B cell (primary cell): ENCODE measurements at regions not wholly inside any gene's neighbourhood (a gene's known extent, or its start where the extent isn't known, plus 50 kb on each side); places are given as distances from the start of the nearest gene placed in this dataset.

Source experiments
- ATAC-seq: fragments of 200-7000 bp; cut with Tn5 transposase; one replicate; pipeline ENCODE4 v1.10.0; 2021; ENCODE audit warnings: low read depth, mild to moderate bottlenecking, moderate number of reproducible peaks, moderate library complexity
- CTCF ChIA-PET: fragments of 350-600 bp; sonication (Branson Sonifier 250); formaldehyde crosslinking; loops from one replicate; lab custom pipeline; 2021; ENCODE audit warnings: antibody characterized with exemption, inconsistent platforms; lab: Charles Lee
- POLR2A ChIA-PET: fragments of 350-600 bp; sonication (Branson Sonifier 250); formaldehyde crosslinking; loops from one replicate; lab custom pipeline; 2021; ENCODE audit warnings: antibody characterized with exemption; lab: Charles Lee
- DNase-seq: peaks from one replicate; pipeline ENCODE4 v3.0.0; 2013
- H2AFZ ChIP-seq: 2 replicates; pipeline ENCODE4 v1.6.1; 2012; ENCODE audit warnings: mild to moderate bottlenecking, low read depth, low read length; ENCODE audit not compliant: insufficient read depth, poor library complexity, severe bottlenecking
- H3K27ac ChIP-seq, 2 donors: 1 replicate in 1 of 2; 2 replicates in 1 of 2; pipeline ENCODE4 v1.5.1; 2012 to 2013; ENCODE audit warnings: low read length in 2 of 2, mild to moderate bottlenecking in 2 of 2, moderate library complexity in 1 of 2
- H3K27me3 ChIP-seq, 4 experiments: fragments of 200-600 bp in 1 of 4; sonication (generic) in 1 of 4; replicated peaks in 1 of 4; 1 replicate in 2 of 4; 2 replicates in 2 of 4; pipeline versions ENCODE4 v1.6.1 to v1.7.0; 2013 to 2016; ENCODE audit warnings: low read length in 3 of 4, mild to moderate bottlenecking in 2 of 4, mixed read lengths in 1 of 4, moderate library complexity in 1 of 4; ENCODE audit not compliant: insufficient read depth in 4 of 4, control insufficient read depth in 3 of 4; ENCODE audit errors: control extremely low read depth in 1 of 4
- H3K36me3 ChIP-seq, 2 experiments: replicated peaks in 1 of 2; 1 replicate in 1 of 2; 2 replicates in 1 of 2; pipeline versions ENCODE4 v1.6.1 to v1.7.1; 2013; ENCODE audit warnings: low read length in 1 of 2; ENCODE audit not compliant: insufficient read depth in 2 of 2, control insufficient read depth in 1 of 2; ENCODE audit errors: control extremely low read depth in 1 of 2, extremely low read depth in 1 of 2
- H3K4me1 ChIP-seq, 2 donors: fragments of 200-600 bp in 1 of 2; sonication (generic) in 1 of 2; 1 replicate in 1 of 2; 2 replicates in 1 of 2; pipeline versions ENCODE4 v1.5.1 to v1.6.1; 2013 to 2017; ENCODE audit warnings: low read length in 2 of 2; ENCODE audit not compliant: control insufficient read depth in 2 of 2, insufficient read depth in 2 of 2
- H3K4me2 ChIP-seq: replicated peaks from 2 replicates; pipeline ENCODE3; 2012; ENCODE audit warnings: mild to moderate bottlenecking, low read depth, low read length; ENCODE audit not compliant: poor library complexity, severe bottlenecking
- H3K4me3 ChIP-seq, 5 experiments: fragments of 200-600 bp in 1 of 5; sonication (generic) in 1 of 5; 1 replicate in 3 of 5; 2 replicates in 2 of 5; pipeline versions ENCODE4 v1.5.1 to v1.7.0; 2011 to 2016; ENCODE audit warnings: low read length in 4 of 5, mild to moderate bottlenecking in 4 of 5, low read depth in 2 of 5, control low read depth in 1 of 5, moderate library complexity in 1 of 5; ENCODE audit not compliant: insufficient read depth in 1 of 5; ENCODE audit errors: control extremely low read depth in 1 of 5, extremely low read depth in 1 of 5
- H3K79me2 ChIP-seq: fragments of 200-600 bp; sonication (generic); one replicate; pipeline ENCODE4 v1.6.0; 2016; ENCODE audit warnings: low read length; ENCODE audit not compliant: control insufficient read depth, insufficient read depth
- H3K9ac ChIP-seq: fragments of 200-600 bp; sonication (generic); 2 replicates; pipeline ENCODE4 v1.6.1; 2017; ENCODE audit warnings: mild to moderate bottlenecking, low read length, moderate library complexity
- H3K9me3 ChIP-seq, 3 donors: one replicate each; pipeline versions ENCODE4 v1.6.1 to v1.7.1; 2013; ENCODE audit warnings: low read length in 2 of 3; ENCODE audit not compliant: control insufficient read depth in 2 of 3, insufficient read depth in 1 of 3; ENCODE audit errors: control extremely low read depth in 1 of 3
- H4K20me1 ChIP-seq: 2 replicates; pipeline ENCODE4 v1.6.0; 2012; ENCODE audit warnings: mild to moderate bottlenecking, low read length; ENCODE audit not compliant: insufficient read depth, control insufficient read depth, poor library complexity, severe bottlenecking
- H3K27ac Mint-ChIP-seq: one replicate; pipeline ENCODE4 v1.8.0; 2021; ENCODE audit warnings: mixed read lengths
- H3K27me3 Mint-ChIP-seq: one replicate; pipeline ENCODE4 v1.8.0; 2021; ENCODE audit warnings: mixed read lengths
- H3K4me1 Mint-ChIP-seq: one replicate; pipeline ENCODE4 v1.8.0; 2021; ENCODE audit warnings: mixed read lengths
- H3K4me3 Mint-ChIP-seq: one replicate; pipeline ENCODE4 v1.8.0; 2021; ENCODE audit warnings: mixed read lengths
- H3K9me3 Mint-ChIP-seq: one replicate; pipeline ENCODE4 v1.8.0; 2022; ENCODE audit warnings: mixed read lengths; ENCODE audit not compliant: insufficient read depth
- CTCF ChIP-seq: fragments of 200-600 bp; IDR thresholded peaks from one replicate; pipeline ENCODE4 v1.8.0; 2022; ENCODE audit warnings: antibody characterized with exemption, mild to moderate bottlenecking
- EZH2 ChIP-seq: IDR thresholded peaks from 2 replicates; pipeline ENCODE4 v1.6.1; 2012; ENCODE audit warnings: borderline replicate concordance, low read depth, mild to moderate bottlenecking, moderate library complexity, low read length; ENCODE audit not compliant: insufficient read depth, poor library complexity, severe bottlenecking
- WGBS: methylation state at CpG from one replicate; pipeline ENCODE4 v1.1.5; 2013; ENCODE audit warnings: missing lambda C conversion rate; ENCODE audit not compliant: insufficient coverage; 5-methylcytosine and 5-hydroxymethylcytosine counted together
- intact Hi-C: fragments of 100-400 bp; cut with micrococcal nuclease; formaldehyde crosslinking; loops from one replicate; pipeline ENCODE4 v1.10.0; 2022

- H3K79me2 ChIP-seq = no peaks in the 10 kb centered on the region
- CTCF ChIA-PET = no interaction called here
- WGBS = 92% methylated on average over 1 of the region's 3 CpGs
Measured at GRCh38 chr5:154624341-154624740, 130.8 kb upstream of the LARP1 start.

GRCh38 chr5:154620411-154620810 lies 134.8 kb upstream of the LARP1 start:
- DNase-seq = no peak
- intact Hi-C loops = no loop called here
- no peak for TF ChIP-seq CTCF
- TF ChIP-seq EZH2 = no peak
- H3K9ac ChIP-seq = no peak overlapping the region
- no peaks in the 10 kb centered on the region for H3K79me2 ChIP-seq
- no peaks in the 10 kb centered on the region for H3K36me3 ChIP-seq
- H3K4me1 ChIP-seq = no peaks in the 10 kb centered on the region
- no peaks in the 10 kb centered on the region for H3K9me3 ChIP-seq
- no peak overlapping the region for H3K4me3 ChIP-seq
- H4K20me1 ChIP-seq = no peaks in the 10 kb centered on the region
- POLR2A ChIA-PET = no interaction called here
- H3K27me3 ChIP-seq = peaks cover 0 to 2% (median 0%) of the 10 kb centered on the region in 4 experiments
- no peak overlapping the region for H3K27ac ChIP-seq
- H3K4me2 ChIP-seq = no peak overlapping the region
- ATAC-seq = no peak
- Mint-ChIP-seq H3K4me3 (no peak overlapping the region), H3K4me1 (no peaks in the 10 kb centered on the region), H3K27me3 (peaks cover 18% of the 10 kb centered on the region), H3K9me3 (no peaks in the 10 kb centered on the region), H3K27ac (no peak overlapping the region)
- H2AFZ ChIP-seq = no peak overlapping the region
- WGBS = 33% methylated on average over 1 of the region's 1 CpG
- CTCF ChIA-PET = no interaction called here

More at GRCh38 chr5:154624341-154624740, 130.8 kb upstream of the LARP1 start:
- Histone ChIP-seq H4K20me1 (no peaks in the 10 kb centered on the region), H3K9me3 (no peaks in the 10 kb centered on the region), H2AFZ (no peak overlapping the region), H3K4me1 (no peaks in the 10 kb centered on the region), H3K9ac (no peak overlapping the region), H3K4me2 (no peak overlapping the region), H3K4me3 (no peak overlapping the region), H3K27ac (no peak overlapping the region), H3K27me3 (no peaks in the 10 kb centered on the region), H3K36me3 (no peaks in the 10 kb centered on the region)
- ATAC-seq (no peak), DNase-seq (no peak)
- peaks cover 7% of the 10 kb centered on the region for H3K27me3 Mint-ChIP-seq
- no peak overlapping the region for H3K27ac Mint-ChIP-seq
- POLR2A ChIA-PET = no interaction called here
- intact Hi-C loops = no loop called here
- no peak overlapping the region for H3K4me3 Mint-ChIP-seq
- TF ChIP-seq EZH2 (no peak), CTCF (no peak)
- no peaks in the 10 kb centered on the region for H3K9me3 Mint-ChIP-seq
- no peaks in the 10 kb centered on the region for H3K4me1 Mint-ChIP-seq
